CD4-positive, alpha-beta T cell treated with Interleukin-1 beta for 1 hour (primary cell): ENCODE measurements at regions not wholly inside any gene's neighbourhood (a gene's known extent, or its start where the extent isn't known, plus 50 kb on each side); places are given as distances from the start of the nearest gene placed in this dataset.
"Not testable (repeated sequence)": the region's sequence is repeated elsewhere in the genome, so short reads cannot be mapped to it uniquely, and the experiment has no call there.

ENCODE experiments used
- DNase-seq, 2 donors: peaks; one replicate each; pipeline ENCODE4 v3.0.0-alpha.2; 2020 to 2022

- no peak for DNase-seq
These were observed 86.8 kb downstream of the NDUFA12 start for GRCh38 chr12:94916663-94917062.

DNA sequence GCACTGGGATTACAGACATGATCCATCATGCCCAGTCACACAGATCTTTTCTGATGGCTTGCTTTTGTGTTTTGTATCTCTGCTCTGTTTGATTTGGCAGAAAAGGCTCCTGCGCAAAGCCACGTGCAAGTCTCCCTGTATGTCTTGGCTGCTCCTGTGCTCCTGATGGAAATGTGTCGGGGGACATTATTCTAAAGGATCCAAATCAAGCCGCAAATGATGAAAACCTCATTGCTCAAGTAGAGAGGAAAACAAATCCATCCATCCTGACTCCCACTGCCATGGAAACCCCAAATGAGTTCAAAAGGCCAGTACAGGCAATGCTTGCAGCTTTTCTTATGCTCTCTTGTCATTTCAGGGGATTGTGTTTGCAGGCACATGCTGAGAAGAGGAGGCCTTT, 93.8 kb downstream of the NDUFA12 start:
- DNase-seq = no peak

DNA sequence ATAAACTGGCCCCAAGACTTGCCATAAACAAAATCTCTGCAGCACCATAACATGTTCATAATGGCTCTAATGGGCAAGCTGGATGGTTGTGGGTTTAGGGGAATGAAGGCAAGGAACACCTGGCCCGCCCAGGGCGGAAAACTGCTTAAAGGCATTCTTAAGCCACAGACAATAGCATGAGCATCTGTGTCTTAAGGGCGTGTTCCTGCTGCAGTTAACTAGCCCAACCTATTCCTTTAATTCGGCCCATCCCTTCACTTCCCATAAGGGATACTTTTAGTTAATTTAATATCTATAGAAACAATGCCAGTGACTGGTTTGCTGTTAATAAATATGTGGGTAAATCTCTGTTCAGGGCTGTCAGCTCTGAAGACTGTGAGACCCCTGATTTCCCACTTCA, 97.7 kb downstream of the NDUFA12 start:
- DNase-seq = not testable (repeated sequence)

DNA sequence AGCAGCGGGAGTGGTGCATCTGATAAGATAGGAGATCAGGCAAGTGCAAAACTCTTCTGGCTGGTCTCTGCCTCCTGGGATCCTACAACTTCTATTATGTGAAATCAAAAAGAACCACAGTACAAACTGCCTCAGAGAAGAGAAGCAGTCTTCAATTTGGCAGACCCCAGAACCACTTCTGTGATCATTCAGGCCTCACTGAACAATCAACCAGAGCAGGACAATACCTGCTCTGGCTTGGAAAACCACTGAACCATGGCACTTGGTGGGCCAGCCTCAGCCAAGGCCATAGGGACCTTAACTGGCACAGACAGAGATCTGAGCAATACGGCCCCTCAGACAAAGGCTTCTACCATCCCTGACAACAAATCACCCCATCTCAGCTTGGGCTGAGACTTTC, 103.0 kb downstream of the NDUFA12 start:
- no peak for DNase-seq

DNA sequence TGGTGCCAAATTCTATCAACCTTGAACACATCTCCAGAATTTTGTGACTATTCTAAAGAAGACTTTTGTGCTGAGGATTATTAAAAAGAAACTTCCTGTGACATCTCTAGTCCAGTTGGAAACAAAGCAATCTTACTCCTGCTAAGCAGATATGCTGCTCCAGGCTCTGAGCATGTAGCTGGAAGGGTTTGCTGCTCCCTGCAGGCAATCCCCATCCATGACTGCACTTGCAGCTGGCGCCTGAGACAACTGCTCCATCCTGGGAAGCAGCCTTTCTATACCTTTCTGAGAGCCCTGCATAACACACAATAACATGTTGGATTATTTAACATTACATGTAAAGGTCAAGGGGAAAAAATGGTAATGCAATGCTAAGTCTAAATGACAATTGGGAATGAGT, 105.1 kb downstream of the NDUFA12 start:
- DNase-seq = no peak

DNA sequence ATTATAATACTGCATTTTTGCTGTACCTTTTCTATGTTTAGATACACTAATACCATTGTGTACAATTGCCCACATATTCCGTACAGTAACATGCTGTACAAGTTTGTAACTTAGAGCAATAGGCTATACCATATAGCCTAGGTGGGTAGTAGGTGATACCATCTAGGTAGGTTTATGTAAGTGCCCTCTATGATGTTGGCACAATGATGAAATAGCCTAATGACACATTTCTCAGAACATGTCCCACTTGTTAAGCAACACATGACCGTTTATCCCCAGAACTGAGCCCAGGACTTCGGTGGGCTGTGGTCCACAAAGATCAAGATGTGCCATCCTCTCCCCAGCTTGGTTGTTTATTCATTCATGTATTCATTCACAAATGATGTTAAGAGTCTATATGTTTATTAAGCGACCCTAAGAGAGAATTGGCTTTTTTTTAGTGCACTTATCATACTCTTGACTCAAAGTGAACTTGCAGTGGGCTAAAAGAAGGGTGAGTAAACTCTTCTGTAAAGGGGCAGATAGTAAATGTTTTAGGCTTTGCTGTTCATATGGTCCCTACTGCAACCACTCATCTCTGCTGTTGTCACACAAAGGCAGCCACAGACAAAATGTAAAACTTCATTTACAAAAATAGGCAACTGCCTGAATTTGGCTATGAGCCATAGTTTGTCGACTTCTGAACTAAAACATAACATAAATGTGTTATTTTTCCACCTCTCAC, 110.8 kb downstream of the NDUFA12 start:
- no peak for DNase-seq

GRCh38 chr12:94889445-94890210, 113.9 kb downstream of the NDUFA12 start:
- no peak for DNase-seq

- no peak for DNase-seq
These were observed 124.0 kb downstream of the NDUFA12 start for GRCh38 chr12:94879542-94879941.

DNA sequence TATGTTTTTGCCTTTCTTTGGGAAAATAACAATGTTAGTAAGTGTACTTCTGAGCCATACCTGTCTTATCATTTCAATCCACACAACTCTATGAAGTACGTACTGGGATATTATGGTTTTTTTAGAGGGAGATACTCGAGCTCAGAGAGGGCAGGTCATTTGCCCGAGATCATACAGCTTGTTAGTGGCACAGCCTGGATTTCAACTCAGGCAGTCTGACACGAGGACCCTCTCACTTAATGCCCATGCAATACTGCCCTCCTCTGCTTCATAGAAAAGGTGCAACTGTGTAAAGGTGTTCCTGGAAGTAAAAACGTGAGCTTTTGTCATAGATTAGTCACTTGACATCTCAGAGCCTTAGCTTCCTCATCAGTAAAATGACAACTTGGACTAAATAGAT, 128.0 kb downstream of the NDUFA12 start:
- DNase-seq = peak in 1 of 2 donors; percentile 39

DNA sequence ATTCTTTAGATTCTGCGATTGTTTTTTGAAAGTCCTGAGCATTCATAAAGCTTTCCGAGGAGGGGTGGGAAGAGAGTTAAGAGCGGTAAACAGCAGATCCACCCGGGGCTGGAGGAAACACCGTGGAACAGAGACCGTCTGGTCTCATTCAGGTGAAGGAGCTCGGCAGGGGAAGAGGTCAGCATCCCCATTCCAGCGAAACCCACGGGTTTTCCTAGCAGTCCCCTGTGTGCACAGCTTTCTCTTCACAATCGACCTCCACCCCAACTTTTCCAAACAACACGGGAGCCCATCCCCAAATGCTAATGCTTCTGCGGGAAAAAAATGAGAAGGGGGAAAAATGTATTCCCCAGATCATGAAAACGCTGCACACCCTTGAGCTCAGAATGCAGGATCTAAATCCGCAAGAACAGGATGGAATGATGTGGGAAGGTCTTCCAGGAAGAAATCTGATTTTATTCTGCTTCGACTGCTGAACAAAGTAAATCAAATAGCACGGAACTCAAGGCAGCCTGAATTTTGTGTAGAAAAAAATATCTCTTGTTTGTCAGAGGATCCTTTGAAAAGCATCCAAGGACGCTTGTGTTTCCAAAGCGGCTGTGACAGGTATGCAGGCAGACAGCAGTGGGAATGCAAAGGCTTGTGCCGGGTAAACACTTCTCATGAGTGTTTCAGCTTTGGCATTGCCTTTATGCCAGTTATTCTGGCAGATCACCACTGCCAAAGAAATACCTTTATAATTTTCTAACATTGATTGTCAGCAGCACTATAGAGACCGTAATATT, 128.8 kb downstream of the NDUFA12 start:
- DNase-seq = no peak

DNA sequence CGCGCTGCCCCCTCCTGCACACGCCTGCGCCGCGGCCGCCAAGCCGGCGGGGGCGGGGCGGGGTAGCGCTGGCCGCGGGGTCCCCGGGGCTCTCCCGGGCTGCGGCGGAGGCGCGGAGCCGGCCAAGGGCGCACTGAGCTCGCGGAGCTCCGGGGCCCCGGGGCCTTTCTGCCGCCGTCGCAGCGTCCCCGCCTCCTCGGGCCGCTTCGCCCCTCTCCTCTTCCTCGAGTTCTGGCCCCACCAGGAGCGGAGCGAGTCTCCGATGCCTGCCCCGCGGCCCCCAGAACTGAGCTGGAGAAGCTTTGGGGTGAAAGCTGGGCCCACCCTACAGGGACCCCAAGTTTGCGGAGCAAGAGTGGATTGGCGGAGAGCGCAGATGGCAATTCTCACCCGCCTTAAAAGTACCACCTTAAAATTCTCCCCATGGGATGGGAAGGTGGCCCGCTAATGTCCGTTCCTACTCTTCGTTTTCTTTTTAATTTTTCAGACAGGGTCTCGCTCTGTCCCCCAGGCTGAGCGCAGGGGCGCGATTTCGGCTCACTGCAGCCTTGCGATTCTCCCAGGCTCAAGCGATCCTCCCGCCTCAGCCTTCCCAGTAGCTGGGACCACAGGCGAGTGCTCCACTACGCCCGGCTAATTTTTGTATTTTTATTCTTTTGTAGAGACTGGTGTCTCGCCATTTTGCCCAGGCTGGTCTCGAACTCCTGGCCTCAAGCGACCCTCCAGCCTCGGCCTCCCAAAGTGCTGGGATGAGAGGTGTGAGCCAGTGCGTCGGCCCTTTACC, 129.6 kb downstream of the NDUFA12 start:
- no peak for DNase-seq

DNA sequence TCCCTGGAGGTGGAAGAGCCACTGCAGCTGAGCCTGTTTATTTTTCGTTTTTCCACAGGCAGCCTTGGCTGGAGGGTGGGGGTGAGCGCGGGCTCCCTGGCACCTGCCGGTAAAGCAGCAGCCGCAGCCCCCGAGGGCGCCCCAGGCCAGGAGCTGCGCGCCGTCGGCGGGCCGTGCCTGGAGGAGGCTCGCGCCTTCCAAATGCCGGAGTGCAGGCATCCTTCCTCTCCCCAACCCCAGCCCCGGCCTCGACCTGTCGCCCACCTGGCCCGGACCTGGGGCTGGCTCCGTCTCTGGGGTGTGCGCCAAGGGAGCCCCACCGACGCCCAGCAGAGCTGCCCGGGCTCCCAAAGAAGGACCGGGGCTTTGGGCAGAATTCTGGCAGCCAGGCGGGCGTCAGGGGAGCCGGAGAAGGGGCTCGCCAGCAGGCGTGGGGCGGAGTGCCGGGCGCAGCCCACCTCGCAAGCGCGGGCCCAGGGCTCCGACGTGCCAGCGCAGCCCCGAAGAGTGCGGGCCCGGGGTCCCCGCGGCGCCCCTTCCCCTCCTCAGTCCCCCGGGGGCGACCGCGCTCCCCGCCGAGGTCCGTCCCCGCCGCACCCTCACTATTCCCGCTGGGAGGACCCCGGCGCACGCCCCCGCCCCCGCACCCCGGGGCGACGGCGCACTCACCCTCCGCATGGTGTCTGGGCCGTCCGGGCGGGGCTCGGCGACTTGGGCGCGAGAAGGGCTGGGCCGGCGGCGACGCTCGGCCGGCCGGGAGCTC, 130.3 kb downstream of the NDUFA12 start:
- no peak for DNase-seq

DNA sequence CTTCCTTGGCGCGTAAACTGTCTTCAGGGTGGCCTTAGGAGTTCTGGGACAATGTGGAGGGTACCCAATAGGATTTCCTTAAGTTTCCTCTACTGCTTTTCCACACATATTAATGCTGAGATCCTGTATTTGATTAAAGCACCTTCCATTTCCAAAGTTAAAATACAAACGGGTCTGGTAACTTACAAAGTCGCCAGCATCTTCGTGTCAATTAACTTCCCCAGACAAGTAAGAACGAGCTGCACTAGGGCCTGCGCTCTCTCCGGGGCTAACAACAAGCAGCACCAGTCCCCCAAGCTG, 130.9 kb downstream of the NDUFA12 start:
- DNase-seq = no peak

- no peak for DNase-seq
These were observed 131.4 kb downstream of the NDUFA12 start for GRCh38 chr12:94872007-94872653.

- DNase-seq = no peak
These were observed 133.0 kb downstream of the NDUFA12 start for GRCh38 chr12:94870511-94870910.

- DNase-seq = no peak
These were observed 135.3 kb downstream of the NDUFA12 start for GRCh38 chr12:94868161-94868560.

DNA sequence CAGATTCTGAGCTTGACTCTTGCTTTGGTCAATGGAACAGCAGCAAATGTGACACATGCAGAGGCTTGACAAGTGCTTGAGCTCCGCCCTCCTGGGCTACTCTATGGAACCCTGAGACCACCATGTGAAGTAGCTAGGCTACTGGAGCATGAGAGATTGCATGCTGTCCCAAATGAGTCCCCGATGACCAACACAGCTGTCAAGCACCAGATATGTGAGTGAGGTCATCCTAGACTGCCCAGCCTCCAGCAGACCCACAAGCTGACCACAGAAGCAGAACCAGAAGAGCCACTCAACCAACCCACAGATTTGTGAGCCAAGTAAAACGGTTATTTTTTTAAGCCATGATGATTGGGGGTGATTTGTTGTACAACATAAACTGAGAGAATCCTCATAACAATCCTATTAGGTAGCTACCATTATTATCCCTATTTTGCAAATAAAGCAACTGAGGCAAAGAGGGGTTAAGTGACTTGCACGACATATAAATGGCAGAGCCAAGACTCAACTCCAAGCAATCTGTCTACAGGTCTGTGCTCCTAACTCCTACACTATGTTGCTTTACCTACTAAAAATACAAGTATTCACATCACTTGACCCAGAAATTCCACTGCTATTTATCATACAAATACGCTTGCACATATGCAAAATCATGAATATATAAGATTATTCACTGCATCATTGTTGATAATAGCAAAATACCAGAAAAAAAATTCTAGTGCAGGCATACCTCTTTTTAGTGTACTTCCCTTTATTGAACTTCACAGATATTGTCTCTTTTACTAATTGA, 136.2 kb downstream of the NDUFA12 start:
- no peak for DNase-seq

- DNase-seq = no peak
These were observed 138.5 kb downstream of the NDUFA12 start for GRCh38 chr12:94864987-94865386.

DNA sequence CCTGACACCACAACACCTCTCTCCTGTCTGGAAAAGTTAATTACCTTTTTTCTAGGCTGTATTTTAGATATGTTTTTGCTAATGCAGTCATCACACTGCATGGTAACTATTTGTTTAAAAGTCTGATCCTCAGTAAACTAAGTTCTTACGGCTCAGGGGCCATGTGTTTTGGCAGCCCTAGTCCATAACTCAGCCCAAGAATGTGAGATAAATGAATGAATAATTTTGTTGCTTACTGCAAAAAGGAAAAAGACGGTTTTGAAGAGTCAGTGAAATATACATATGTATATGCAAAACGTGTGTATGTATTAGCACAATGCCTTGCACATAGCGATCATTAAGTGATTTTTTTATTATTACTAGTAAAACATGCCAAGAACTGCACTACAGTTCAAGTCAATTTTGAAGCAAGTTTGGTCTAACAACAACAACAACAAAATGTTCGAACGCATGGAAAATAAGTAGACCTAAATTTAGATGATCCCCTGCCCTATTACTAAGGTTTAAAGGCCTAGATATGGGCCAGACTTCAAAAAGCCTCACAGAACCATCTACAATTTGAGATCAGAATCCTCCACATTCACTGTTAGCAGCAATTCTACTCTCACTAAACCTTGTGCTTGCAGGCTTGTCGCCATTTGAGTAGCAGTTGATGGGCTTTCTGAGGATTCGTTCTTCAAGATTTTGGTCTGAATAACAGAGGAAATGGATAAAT, 140.0 kb downstream of the NDUFA12 start:
- DNase-seq = no peak

DNA sequence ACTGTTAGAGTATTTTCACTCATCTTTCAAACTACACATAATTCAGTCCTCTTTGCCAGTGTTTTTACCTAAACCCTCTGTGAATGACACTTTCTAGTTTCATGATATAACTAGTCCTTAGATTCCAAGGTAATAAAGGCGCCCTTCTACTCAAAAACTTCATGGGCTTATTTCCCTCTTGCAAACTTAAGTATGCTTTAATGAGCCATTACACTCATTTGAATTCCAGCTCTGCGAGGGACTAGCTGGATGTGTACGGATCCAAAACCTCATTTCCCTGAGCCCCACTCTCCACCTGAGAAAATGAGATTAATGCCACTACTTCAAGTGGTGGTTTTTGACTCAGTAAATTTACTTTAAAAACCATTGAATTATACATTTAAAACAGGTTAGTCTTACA, 141.1 kb downstream of the NDUFA12 start:
- DNase-seq = no peak
